ENCODE measurements at regions not wholly inside any gene's neighbourhood (a gene's known extent, or its start where the extent isn't known, plus 50 kb on each side); places are given as distances from the start of the nearest gene placed in this dataset.

- TF ChIP-seq CTCF (IDR thresholded peaks at IDR 0.05), result no peak
- TF ChIP-seq POLR2A (IDR thresholded peaks at IDR 0.05), result no peak
These were observed 102.2 kb upstream of the KCNG1 start for GRCh38 chr20:51125105-51125504.
